CD14-positive monocyte (primary cell): ENCODE measurements at regions not wholly inside any gene's neighbourhood (a gene's known extent, or its start where the extent isn't known, plus 50 kb on each side); places are given as distances from the start of the nearest gene placed in this dataset.

Experiments
- DNase-seq, 3 donors: peaks; one replicate each; pipeline ENCODE4 v3.0.0-alpha.2; 2011 to 2022
- H2AFZ ChIP-seq: 2 replicates; pipeline ENCODE4 v1.6.0; 2012; ENCODE audit warnings: mild to moderate bottlenecking, low read depth, low read length, inconsistent platforms; ENCODE audit not compliant: insufficient read depth, poor library complexity, severe bottlenecking
- H3K27ac ChIP-seq, 2 donors: 1 replicate in 1 of 2; 2 replicates in 1 of 2; pipeline ENCODE4 v1.5.1; 2012 to 2013; ENCODE audit warnings: low read length in 2 of 2, control low read depth in 1 of 2, inconsistent platforms in 1 of 2, low read depth in 1 of 2, mild to moderate bottlenecking in 1 of 2
- H3K27me3 ChIP-seq, 2 donors: one replicate each; pipeline versions ENCODE4 v1.6.0 to v1.6.1; 2011 to 2013; ENCODE audit warnings: low read length in 2 of 2; ENCODE audit not compliant: control insufficient read depth in 2 of 2, insufficient read depth in 2 of 2
- H3K36me3 ChIP-seq, 2 donors: replicated peaks in 1 of 2; 1 replicate in 1 of 2; 2 replicates in 1 of 2; pipeline versions ENCODE4 v1.5.1 to v1.6.1; 2012 to 2013; ENCODE audit warnings: low read length in 2 of 2, control low read depth in 1 of 2, inconsistent platforms in 1 of 2, mild to moderate bottlenecking in 1 of 2; ENCODE audit not compliant: insufficient read depth in 2 of 2, control insufficient read depth in 1 of 2
- H3K4me1 ChIP-seq, 2 donors: 1 replicate in 1 of 2; 2 replicates in 1 of 2; pipeline versions ENCODE4 v1.5.1 to v1.6.1; 2012 to 2013; ENCODE audit warnings: low read length in 2 of 2, control low read depth in 1 of 2, inconsistent platforms in 1 of 2, mild to moderate bottlenecking in 1 of 2, moderate library complexity in 1 of 2; ENCODE audit not compliant: insufficient read depth in 2 of 2, control insufficient read depth in 1 of 2
- H3K4me2 ChIP-seq: replicated peaks from 2 replicates; pipeline ENCODE3; 2012; ENCODE audit warnings: low read length, moderate library complexity, mild to moderate bottlenecking; ENCODE audit not compliant: poor library complexity, severe bottlenecking; ENCODE audit errors: extremely low read depth
- H3K4me3 ChIP-seq, 3 experiments: fragments of 200-600 bp in 1 of 3; sonication (generic) in 1 of 3; replicated peaks in 1 of 3; 1 replicate in 2 of 3; 2 replicates in 1 of 3; pipeline ENCODE4 v1.5.1; 2011 to 2013; ENCODE audit warnings: low read length in 3 of 3, mild to moderate bottlenecking in 3 of 3, control low read depth in 2 of 3, low read depth in 2 of 3, inconsistent platforms in 1 of 3, moderate library complexity in 1 of 3
- H3K79me2 ChIP-seq: 2 replicates; pipeline ENCODE4 v1.6.0; 2012; ENCODE audit warnings: mild to moderate bottlenecking, control low read depth, inconsistent platforms, low read length, moderate library complexity; ENCODE audit not compliant: insufficient read depth
- H3K9ac ChIP-seq: 2 replicates; pipeline ENCODE4 v1.6.0; 2017; ENCODE audit warnings: low read length, mild to moderate bottlenecking; ENCODE audit not compliant: insufficient read depth, poor library complexity, severe bottlenecking
- H3K9me3 ChIP-seq, 2 donors: replicated peaks in 1 of 2; 1 replicate in 1 of 2; 2 replicates in 1 of 2; pipeline versions ENCODE4 v1.5.1 to v1.6.1; 2012 to 2013; ENCODE audit warnings: low read length in 2 of 2, control low read depth in 1 of 2; ENCODE audit not compliant: control insufficient read depth in 1 of 2, insufficient read depth in 1 of 2
- H4K20me1 ChIP-seq: 2 replicates; pipeline ENCODE4 v1.6.0; 2012; ENCODE audit warnings: mild to moderate bottlenecking, low read length, control low read depth, moderate library complexity; ENCODE audit not compliant: insufficient read depth
- H3K27ac Mint-ChIP-seq, 7 donors: one replicate each; pipeline ENCODE4 v1.8.0; 2020; ENCODE audit warnings: mild to moderate bottlenecking in 7 of 7, mixed read lengths in 7 of 7, moderate library complexity in 6 of 7, inconsistent platforms in 2 of 7
- H3K27me3 Mint-ChIP-seq, 3 donors: one replicate each; pipeline ENCODE4 v1.8.0; 2021 to 2022; ENCODE audit warnings: low read depth in 3 of 3, mild to moderate bottlenecking in 3 of 3, mixed read lengths in 3 of 3, moderate library complexity in 3 of 3, inconsistent platforms in 1 of 3
- H3K36me3 Mint-ChIP-seq, 2 donors: one replicate each; pipeline ENCODE4 v1.8.0; 2020; ENCODE audit warnings: mixed read lengths in 2 of 2, inconsistent platforms in 1 of 2, mild to moderate bottlenecking in 1 of 2
- H3K4me1 Mint-ChIP-seq: one replicate; pipeline ENCODE4 v1.8.0; 2020; ENCODE audit warnings: mild to moderate bottlenecking, mixed read lengths
- H3K4me3 Mint-ChIP-seq, 2 donors: one replicate each; pipeline ENCODE4 v1.8.0; 2020; ENCODE audit warnings: mild to moderate bottlenecking in 2 of 2, mixed read lengths in 2 of 2, moderate library complexity in 1 of 2
- H3K9me3 Mint-ChIP-seq, 7 donors: one replicate each; pipeline ENCODE4 v1.8.0; 2020 to 2022; ENCODE audit warnings: mixed read lengths in 7 of 7, mild to moderate bottlenecking in 6 of 7, moderate library complexity in 6 of 7, inconsistent platforms in 2 of 7
- WGBS: methylation state at CpG from one replicate; pipeline ENCODE4 v1.1.5; 2013; ENCODE audit warnings: missing lambda C conversion rate; ENCODE audit not compliant: insufficient coverage; 5-methylcytosine and 5-hydroxymethylcytosine counted together
- intact Hi-C, 2 donors: fragments of 100-400 bp; cut with micrococcal nuclease; formaldehyde crosslinking; loops; one replicate each; pipeline versions ENCODE4 v1.15.0 to v1.15.1; 2023
- TF ChIP-seq, protein P1 (sequence below): fragments of 200-600 bp; IDR thresholded peaks from one replicate; pipeline ENCODE4 v1.8.0; 2022; ENCODE audit warnings: antibody characterized with exemption, mild to moderate bottlenecking

DNA sequence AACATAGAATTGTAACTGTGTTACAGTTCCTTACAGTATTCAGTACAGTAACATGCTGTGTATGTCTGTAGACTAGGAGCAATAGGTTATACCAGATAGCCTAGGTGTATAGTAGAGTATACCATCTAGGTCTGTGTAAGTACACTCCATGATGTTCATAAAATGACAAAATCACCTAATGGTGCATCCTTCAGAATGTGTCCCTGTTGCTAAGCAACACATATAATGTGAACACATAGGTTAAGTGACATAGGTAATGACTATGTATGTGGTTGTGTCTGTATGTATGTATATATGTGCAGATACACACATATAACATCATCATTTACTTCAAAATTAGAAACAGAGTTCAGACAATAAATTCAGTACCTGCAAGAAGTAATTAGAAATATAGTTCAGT lies 146.8 kb upstream of the GAP43 start:
- H3K27ac ChIP-seq, result no peak overlapping the region
- H4K20me1 ChIP-seq, result no peaks in the 10 kb centered on the region
- intact Hi-C loops, result no loop called here
- peaks cover 0 to 7% (median 3%) of the 10 kb centered on the region in 7 donors for H3K9me3 Mint-ChIP-seq
- TF ChIP-seq, protein P1, sequence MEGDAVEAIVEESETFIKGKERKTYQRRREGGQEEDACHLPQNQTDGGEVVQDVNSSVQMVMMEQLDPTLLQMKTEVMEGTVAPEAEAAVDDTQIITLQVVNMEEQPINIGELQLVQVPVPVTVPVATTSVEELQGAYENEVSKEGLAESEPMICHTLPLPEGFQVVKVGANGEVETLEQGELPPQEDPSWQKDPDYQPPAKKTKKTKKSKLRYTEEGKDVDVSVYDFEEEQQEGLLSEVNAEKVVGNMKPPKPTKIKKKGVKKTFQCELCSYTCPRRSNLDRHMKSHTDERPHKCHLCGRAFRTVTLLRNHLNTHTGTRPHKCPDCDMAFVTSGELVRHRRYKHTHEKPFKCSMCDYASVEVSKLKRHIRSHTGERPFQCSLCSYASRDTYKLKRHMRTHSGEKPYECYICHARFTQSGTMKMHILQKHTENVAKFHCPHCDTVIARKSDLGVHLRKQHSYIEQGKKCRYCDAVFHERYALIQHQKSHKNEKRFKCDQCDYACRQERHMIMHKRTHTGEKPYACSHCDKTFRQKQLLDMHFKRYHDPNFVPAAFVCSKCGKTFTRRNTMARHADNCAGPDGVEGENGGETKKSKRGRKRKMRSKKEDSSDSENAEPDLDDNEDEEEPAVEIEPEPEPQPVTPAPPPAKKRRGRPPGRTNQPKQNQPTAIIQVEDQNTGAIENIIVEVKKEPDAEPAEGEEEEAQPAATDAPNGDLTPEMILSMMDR, result no peak
- no peaks in the 10 kb centered on the region for H3K36me3 ChIP-seq
- no peak overlapping the region for H3K4me2 ChIP-seq
- H3K4me3 Mint-ChIP-seq, result no peak overlapping the region
- H3K36me3 Mint-ChIP-seq, result no peaks in the 10 kb centered on the region
- H3K27me3 Mint-ChIP-seq, result peaks cover 0 to 2% (median 0%) of the 10 kb centered on the region in 3 donors
- no peaks in the 10 kb centered on the region for H3K4me1 Mint-ChIP-seq
- no peak overlapping the region for H3K4me3 ChIP-seq
- no peaks in the 10 kb centered on the region for H3K27me3 ChIP-seq
- H3K79me2 ChIP-seq, result no peaks in the 10 kb centered on the region
- no peaks in the 10 kb centered on the region for H3K4me1 ChIP-seq
- H3K9ac ChIP-seq, result no peak overlapping the region
- H3K9me3 ChIP-seq, result no peaks in the 10 kb centered on the region
- H2AFZ ChIP-seq, result no peak overlapping the region
- no peak overlapping the region for H3K27ac Mint-ChIP-seq
- no peak for DNase-seq

DNA sequence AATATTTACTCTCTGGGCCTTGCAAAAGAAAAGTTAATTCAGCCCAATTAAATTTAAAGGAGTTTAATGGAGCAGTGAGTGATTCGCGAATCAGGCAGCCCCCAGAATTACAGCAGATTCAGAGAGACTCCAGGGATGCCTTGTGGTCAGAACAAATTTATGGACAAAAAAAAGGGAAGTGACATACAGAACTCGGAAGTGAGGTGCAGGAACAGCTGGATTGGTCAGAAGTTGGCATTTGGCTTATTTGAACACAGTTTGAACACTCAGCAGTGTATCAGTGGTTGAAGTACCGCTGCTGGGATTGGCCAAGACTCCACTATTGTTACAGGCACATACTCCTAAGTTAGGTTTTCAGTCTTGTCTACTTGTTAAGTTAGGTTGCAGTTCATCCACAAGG lies 145.0 kb upstream of the GAP43 start:
- Histone ChIP-seq H3K36me3 (no peaks in the 10 kb centered on the region), H3K4me1 (no peaks in the 10 kb centered on the region), H2AFZ (no peak overlapping the region), H3K4me3 (no peak overlapping the region), H3K27me3 (no peaks in the 10 kb centered on the region), H4K20me1 (no peaks in the 10 kb centered on the region), H3K79me2 (no peaks in the 10 kb centered on the region), H3K27ac (no peak overlapping the region), H3K9ac (no peak overlapping the region), H3K9me3 (no peaks in the 10 kb centered on the region), H3K4me2 (no peak overlapping the region)
- TF ChIP-seq, protein P1, result no peak
- Mint-ChIP-seq H3K4me1 (no peaks in the 10 kb centered on the region), H3K27me3 (peaks cover 0 to 2% (median 0%) of the 10 kb centered on the region in 3 donors), H3K36me3 (no peaks in the 10 kb centered on the region), H3K9me3 (peaks cover 0 to 9% (median 4%) of the 10 kb centered on the region in 7 donors), H3K4me3 (no peak overlapping the region), H3K27ac (no peak overlapping the region)
- no peak for DNase-seq
- intact Hi-C loops, result no loop called here
- WGBS, result 67% methylated on average over 3 of the region's 4 CpGs
